Erythroblast (primary cell): ENCODE measurements at regions not wholly inside any gene's neighbourhood (a gene's known extent, or its start where the extent isn't known, plus 50 kb on each side); places are given as distances from the start of the nearest gene placed in this dataset.

Source experiments
- GATA1 ChIP-seq: IDR thresholded peaks from 2 replicates; pipeline ENCODE4 v1.6.1; 2011; ENCODE audit warnings: low read depth, mild to moderate bottlenecking, control low read depth, low read length, moderate library complexity
- POLR2A ChIP-seq: IDR thresholded peaks from 2 replicates; pipeline ENCODE4 v1.6.1; 2011; ENCODE audit warnings: mild to moderate bottlenecking, low read length

- no peak for TF ChIP-seq POLR2A
- no peak for TF ChIP-seq GATA1
Measured at GRCh38 chr9:115423646-115424045, 305.7 kb upstream of the TNC start.
